ENCODE measurements at regions not wholly inside any gene's neighbourhood (a gene's known extent, or its start where the extent isn't known, plus 50 kb on each side); places are given as distances from the start of the nearest gene placed in this dataset.

DNA sequence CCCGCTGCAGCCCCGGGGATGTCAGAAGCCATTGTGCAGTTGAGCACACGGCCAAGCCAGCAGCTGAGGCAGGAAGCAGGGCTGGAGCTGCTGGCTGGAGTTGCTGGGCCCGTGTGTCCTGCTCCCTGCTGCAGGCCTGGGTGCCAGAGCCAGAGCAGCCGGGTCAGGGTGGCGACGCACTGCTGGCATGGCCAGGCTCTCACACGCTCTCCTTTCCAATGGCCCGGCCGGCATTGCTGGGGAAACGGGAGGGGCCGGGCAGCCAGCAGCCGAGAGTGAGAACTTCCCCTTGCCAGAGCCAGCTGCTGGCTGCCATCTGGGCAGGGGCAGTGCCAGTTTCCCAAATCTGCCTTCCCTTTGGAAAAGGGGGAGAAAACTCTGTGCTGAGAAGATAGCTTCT lies 82.4 kb upstream of the PROX1 start:
- no peaks in the 10 kb centered on the region for H3K9me3 ChIP-seq
- no peak for DNase-seq (ENCODE audit: low spot score in 2 of 2)
- 57% methylated on average over 6 of the region's 13 CpGs for WGBS

DNA sequence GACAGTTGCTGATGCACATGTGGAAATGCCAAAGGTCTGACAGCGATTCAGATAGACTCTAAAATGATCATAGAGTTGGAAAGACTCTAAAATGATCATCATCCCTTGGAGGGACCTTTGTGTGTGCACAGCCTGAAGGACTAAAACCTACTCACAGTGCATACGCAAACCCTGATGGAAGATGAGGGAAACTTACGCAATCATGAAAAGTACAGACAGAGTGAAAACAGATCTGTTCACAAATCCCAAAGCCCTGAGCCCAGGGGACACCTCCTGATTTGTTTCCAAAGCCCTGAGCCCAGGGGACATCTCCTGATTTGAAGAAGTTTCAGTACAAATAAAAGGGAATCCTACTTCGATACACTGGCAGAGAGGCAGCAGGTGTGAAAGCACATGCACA lies 79.3 kb upstream of the PROX1 start:
- Histone ChIP-seq H3K27me3 (no peaks in the 10 kb centered on the region), H3K36me3 (no peaks in the 10 kb centered on the region), H3K4me1 (no peaks in the 10 kb centered on the region), H3K9me3 (no peaks in the 10 kb centered on the region), H3K27ac (no peak overlapping the region), H3K4me3 (no peak overlapping the region)
- DNase-seq (ENCODE audit: low spot score in 2 of 2), result no peak
- 94% methylated on average over 4 of the region's 4 CpGs for WGBS
- TF ChIP-seq EP300 (IDR thresholded peaks at IDR 0.05), result no peak
- TF ChIP-seq, protein P1, sequence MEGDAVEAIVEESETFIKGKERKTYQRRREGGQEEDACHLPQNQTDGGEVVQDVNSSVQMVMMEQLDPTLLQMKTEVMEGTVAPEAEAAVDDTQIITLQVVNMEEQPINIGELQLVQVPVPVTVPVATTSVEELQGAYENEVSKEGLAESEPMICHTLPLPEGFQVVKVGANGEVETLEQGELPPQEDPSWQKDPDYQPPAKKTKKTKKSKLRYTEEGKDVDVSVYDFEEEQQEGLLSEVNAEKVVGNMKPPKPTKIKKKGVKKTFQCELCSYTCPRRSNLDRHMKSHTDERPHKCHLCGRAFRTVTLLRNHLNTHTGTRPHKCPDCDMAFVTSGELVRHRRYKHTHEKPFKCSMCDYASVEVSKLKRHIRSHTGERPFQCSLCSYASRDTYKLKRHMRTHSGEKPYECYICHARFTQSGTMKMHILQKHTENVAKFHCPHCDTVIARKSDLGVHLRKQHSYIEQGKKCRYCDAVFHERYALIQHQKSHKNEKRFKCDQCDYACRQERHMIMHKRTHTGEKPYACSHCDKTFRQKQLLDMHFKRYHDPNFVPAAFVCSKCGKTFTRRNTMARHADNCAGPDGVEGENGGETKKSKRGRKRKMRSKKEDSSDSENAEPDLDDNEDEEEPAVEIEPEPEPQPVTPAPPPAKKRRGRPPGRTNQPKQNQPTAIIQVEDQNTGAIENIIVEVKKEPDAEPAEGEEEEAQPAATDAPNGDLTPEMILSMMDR (IDR thresholded peaks at IDR 0.05), result no peak
- no peak for TF ChIP-seq POLR2A (IDR thresholded peaks at IDR 0.05)
- no peak for TF ChIP-seq POLR2AphosphoS5 (IDR thresholded peaks at IDR 0.05)

More for the DNA sequence above, 82.4 kb upstream of the PROX1 start:
- Histone ChIP-seq H3K4me1 (no peaks in the 10 kb centered on the region), H3K36me3 (no peaks in the 10 kb centered on the region), H3K27ac (no peak overlapping the region), H3K27me3 (no peaks in the 10 kb centered on the region), H3K4me3 (no peak overlapping the region)
- no peak for TF ChIP-seq POLR2A (IDR thresholded peaks at IDR 0.05)
- TF ChIP-seq POLR2AphosphoS5 (IDR thresholded peaks at IDR 0.05), result no peak
- TF ChIP-seq EP300 (IDR thresholded peaks at IDR 0.05), result no peak
- TF ChIP-seq, protein P1 (IDR thresholded peaks at IDR 0.05), result no peak

DNA sequence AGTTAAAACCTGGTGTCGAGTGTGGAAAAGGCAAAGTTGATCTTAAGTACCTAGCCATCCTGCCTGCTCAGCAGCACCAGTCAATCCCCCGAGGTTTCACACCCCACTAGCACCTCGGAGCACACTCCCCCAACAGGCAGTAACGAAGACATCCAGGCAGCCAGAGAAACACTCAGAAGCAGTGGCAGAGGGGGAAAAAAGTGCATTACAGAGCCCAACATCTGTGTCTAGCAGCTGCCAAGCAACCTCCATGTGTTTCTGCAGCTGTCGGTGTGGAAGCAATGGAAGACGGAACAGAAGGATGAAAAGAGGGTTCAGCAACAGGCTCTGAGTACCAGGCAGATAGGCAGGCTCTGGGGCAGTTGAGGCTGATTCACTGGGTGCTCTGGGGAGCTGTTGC lies 73.4 kb upstream of the PROX1 start:
- Histone ChIP-seq H3K4me1 (no peaks in the 10 kb centered on the region), H3K9me3 (no peaks in the 10 kb centered on the region), H3K36me3 (no peaks in the 10 kb centered on the region), H3K27me3 (peaks cover 2% of the 10 kb centered on the region), H3K4me3 (no peak overlapping the region), H3K27ac (no peak overlapping the region)
- 49% methylated on average over 6 of the region's 6 CpGs for WGBS
- TF ChIP-seq, protein P1 (IDR thresholded peaks at IDR 0.05), result no peak
- TF ChIP-seq POLR2A (IDR thresholded peaks at IDR 0.05) (no peak), POLR2AphosphoS5 (IDR thresholded peaks at IDR 0.05) (no peak), EP300 (IDR thresholded peaks at IDR 0.05) (no peak)
- no peak for DNase-seq (ENCODE audit: low spot score in 2 of 2)

DNA sequence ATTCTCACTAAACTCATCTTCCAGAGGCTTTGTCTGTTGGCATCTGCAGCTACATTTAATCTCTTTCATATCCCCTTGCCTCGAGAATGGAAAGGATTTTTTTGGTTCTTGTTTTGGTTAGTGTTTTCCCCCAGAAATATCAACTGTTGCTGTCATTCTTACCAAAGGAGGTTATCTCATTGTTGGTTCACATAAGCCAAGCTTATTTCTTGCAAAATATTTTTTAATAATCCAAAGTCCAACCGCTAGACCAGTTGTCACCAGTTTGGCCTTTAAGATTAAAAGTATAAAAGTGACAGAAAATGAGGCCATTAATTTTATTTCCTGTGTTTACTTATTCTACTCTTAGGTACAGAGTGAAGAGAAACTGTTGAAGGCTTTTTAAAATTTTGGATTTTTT lies 66.5 kb upstream of the PROX1 start:
- WGBS, result 59% methylated on average over 2 of the region's 2 CpGs
- H3K4me3 ChIP-seq, result no peak overlapping the region

DNA sequence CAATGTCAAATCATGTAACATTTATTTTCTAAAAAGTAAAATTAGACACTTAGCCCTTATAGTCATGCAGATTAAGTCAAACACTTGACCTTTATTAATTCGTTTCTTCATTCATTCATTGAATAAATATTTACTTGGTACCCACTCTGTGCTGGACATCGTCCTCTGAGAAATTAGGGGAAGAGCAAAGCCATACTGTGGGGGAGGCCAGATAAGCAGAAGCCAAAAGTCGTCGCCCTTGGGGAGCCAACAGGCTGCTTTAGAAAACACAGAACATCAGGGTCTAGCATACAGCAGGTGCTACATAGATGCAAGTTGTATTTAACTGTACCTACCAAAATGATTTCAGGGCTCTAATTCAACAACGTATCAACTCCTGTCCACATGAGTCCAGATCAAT lies 66.1 kb upstream of the PROX1 start:
- WGBS, result 72% methylated on average over 5 of the region's 5 CpGs
- no peak overlapping the region for H3K27ac ChIP-seq
- TF ChIP-seq POLR2AphosphoS5 (IDR thresholded peaks at IDR 0.05) (no peak), POLR2A (IDR thresholded peaks at IDR 0.05) (no peak), EP300 (IDR thresholded peaks at IDR 0.05) (no peak)
- TF ChIP-seq, protein P1 (IDR thresholded peaks at IDR 0.05), result no peak

More for the DNA sequence above, 66.5 kb upstream of the PROX1 start:
- no peaks in the 10 kb centered on the region for H3K36me3 ChIP-seq
- TF ChIP-seq POLR2AphosphoS5 (IDR thresholded peaks at IDR 0.05), result no peak
- TF ChIP-seq, protein P1 (IDR thresholded peaks at IDR 0.05), result no peak
- TF ChIP-seq EP300 (IDR thresholded peaks at IDR 0.05), result no peak
- TF ChIP-seq POLR2A (IDR thresholded peaks at IDR 0.05), result no peak
- DNase-seq (ENCODE audit: low spot score in 2 of 2), result no peak
- no peaks in the 10 kb centered on the region for H3K27me3 ChIP-seq
- H3K9me3 ChIP-seq, result no peaks in the 10 kb centered on the region
- H3K4me1 ChIP-seq, result no peaks in the 10 kb centered on the region
- no peak overlapping the region for H3K27ac ChIP-seq

More for the DNA sequence above, 66.1 kb upstream of the PROX1 start:
- H3K36me3 ChIP-seq, result no peaks in the 10 kb centered on the region
- H3K4me3 ChIP-seq, result no peak overlapping the region
- no peak for DNase-seq (ENCODE audit: low spot score in 2 of 2)
- no peaks in the 10 kb centered on the region for H3K4me1 ChIP-seq
- H3K27me3 ChIP-seq, result no peaks in the 10 kb centered on the region
- no peaks in the 10 kb centered on the region for H3K9me3 ChIP-seq
